ENCODE measurements at regions not wholly inside any gene's neighbourhood (a gene's known extent, or its start where the extent isn't known, plus 50 kb on each side); places are given as distances from the start of the nearest gene placed in this dataset.

DNA sequence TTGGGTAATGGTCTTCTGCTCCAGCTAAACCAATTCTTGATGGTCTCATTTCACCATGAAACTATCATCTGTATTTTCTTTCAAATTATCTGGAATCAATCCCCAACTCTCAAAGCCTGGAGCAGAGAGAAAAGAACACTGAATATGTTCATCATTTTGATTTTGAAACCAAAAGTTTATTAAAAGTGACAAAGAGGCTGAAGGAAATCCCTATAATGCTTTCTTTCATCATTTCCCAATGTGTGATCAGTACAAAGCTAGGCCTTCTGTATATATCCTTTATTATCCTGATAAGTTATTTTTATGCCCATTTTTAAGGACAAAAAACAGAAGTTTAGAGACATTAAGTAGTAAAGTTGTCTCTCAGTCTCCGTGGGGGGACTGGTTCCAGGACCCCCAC, 50.1 kb upstream of the MBNL1 start:
- TF ChIP-seq, protein P1, sequence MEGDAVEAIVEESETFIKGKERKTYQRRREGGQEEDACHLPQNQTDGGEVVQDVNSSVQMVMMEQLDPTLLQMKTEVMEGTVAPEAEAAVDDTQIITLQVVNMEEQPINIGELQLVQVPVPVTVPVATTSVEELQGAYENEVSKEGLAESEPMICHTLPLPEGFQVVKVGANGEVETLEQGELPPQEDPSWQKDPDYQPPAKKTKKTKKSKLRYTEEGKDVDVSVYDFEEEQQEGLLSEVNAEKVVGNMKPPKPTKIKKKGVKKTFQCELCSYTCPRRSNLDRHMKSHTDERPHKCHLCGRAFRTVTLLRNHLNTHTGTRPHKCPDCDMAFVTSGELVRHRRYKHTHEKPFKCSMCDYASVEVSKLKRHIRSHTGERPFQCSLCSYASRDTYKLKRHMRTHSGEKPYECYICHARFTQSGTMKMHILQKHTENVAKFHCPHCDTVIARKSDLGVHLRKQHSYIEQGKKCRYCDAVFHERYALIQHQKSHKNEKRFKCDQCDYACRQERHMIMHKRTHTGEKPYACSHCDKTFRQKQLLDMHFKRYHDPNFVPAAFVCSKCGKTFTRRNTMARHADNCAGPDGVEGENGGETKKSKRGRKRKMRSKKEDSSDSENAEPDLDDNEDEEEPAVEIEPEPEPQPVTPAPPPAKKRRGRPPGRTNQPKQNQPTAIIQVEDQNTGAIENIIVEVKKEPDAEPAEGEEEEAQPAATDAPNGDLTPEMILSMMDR (conservative IDR thresholded peaks at IDR 0.05; ENCODE audit: control insufficient read depth, insufficient read depth, low read depth, low read length): no peak
- no peak overlapping the region for H3K4me3 ChIP-seq (ENCODE audit: control insufficient read depth, low read depth, low read length)
- DNase-seq (ENCODE audit: low read depth): no peak
